IPS-20b (cell line): ENCODE measurements at regions not wholly inside any gene's neighbourhood (a gene's known extent, or its start where the extent isn't known, plus 50 kb on each side); places are given as distances from the start of the nearest gene placed in this dataset.
"Not testable (repeated sequence)": the region's sequence is repeated elsewhere in the genome, so short reads cannot be mapped to it uniquely, and the experiment has no call there.

Source experiments
- H3K27ac ChIP-seq: one replicate; pipeline ENCODE4 v1.5.1; 2013; ENCODE audit warnings: low read length
- H3K27me3 ChIP-seq: 2 replicates; pipeline ENCODE4 v1.6.1; 2013; ENCODE audit warnings: mild to moderate bottlenecking, low read length, inconsistent platforms; ENCODE audit not compliant: insufficient read depth
- H3K36me3 ChIP-seq: 2 replicates; pipeline ENCODE4 v1.6.1; 2013; ENCODE audit warnings: low read depth, mild to moderate bottlenecking, inconsistent platforms, low read length, moderate library complexity; ENCODE audit not compliant: insufficient read depth
- H3K4me1 ChIP-seq: 2 replicates; pipeline ENCODE4 v1.6.1; 2013; ENCODE audit warnings: mild to moderate bottlenecking, control low read depth, inconsistent platforms, low read length, moderate library complexity; ENCODE audit not compliant: insufficient read depth
- H3K4me3 ChIP-seq: 2 replicates; pipeline ENCODE4 v1.5.1; 2013; ENCODE audit warnings: mild to moderate bottlenecking, low read length, inconsistent platforms
- H3K9ac ChIP-seq: 2 replicates; pipeline ENCODE4 v1.6.1; 2013; ENCODE audit warnings: low read depth, mild to moderate bottlenecking, inconsistent platforms, low read length, moderate library complexity
- H3K9me3 ChIP-seq: 2 replicates; pipeline ENCODE4 v1.6.1; 2013; ENCODE audit warnings: mild to moderate bottlenecking, low read depth, low read length, inconsistent platforms; ENCODE audit not compliant: insufficient read depth

GRCh38 chr11:134943544-134943943 is 531.5 kb upstream of the B3GAT1 start:
- Histone ChIP-seq H3K4me1 (peaks cover 11% of the 10 kb centered on the region; the same call in 1 of the 2 replicates), H3K27me3 (no peaks in the 10 kb centered on the region), H3K9me3 (no peaks in the 10 kb centered on the region), H3K9ac (no peak overlapping the region), H3K27ac (no peak overlapping the region), H3K4me3 (no peak overlapping the region), H3K36me3 (no peaks in the 10 kb centered on the region)

- no peak overlapping the region for H3K9ac ChIP-seq
- H3K4me1 ChIP-seq: peaks cover 11% of the 10 kb centered on the region; the same call in 1 of the 2 replicates
- H3K36me3 ChIP-seq: no peaks in the 10 kb centered on the region
- H3K27me3 ChIP-seq: no peaks in the 10 kb centered on the region
- no peak overlapping the region for H3K4me3 ChIP-seq
- H3K27ac ChIP-seq: no peak overlapping the region
- no peaks in the 10 kb centered on the region for H3K9me3 ChIP-seq
Observed at GRCh38 chr11:134942681-134943080, 530.6 kb upstream of the B3GAT1 start.

GRCh38 chr11:134941936-134942600 is 530.0 kb upstream of the B3GAT1 start:
- H3K36me3 ChIP-seq, H3K9ac ChIP-seq, H3K27ac ChIP-seq, H3K4me3 ChIP-seq, H3K9me3 ChIP-seq, H3K27me3 ChIP-seq: not testable (repeated sequence)
- H3K4me1 ChIP-seq: peaks cover 11% of the 10 kb centered on the region; the same call in 1 of the 2 replicates

- Histone ChIP-seq H3K27ac (no peak overlapping the region), H3K36me3 (no peaks in the 10 kb centered on the region), H3K9ac (no peak overlapping the region), H3K27me3 (no peaks in the 10 kb centered on the region), H3K9me3 (no peaks in the 10 kb centered on the region), H3K4me3 (no peak overlapping the region), H3K4me1 (peaks cover 11% of the 10 kb centered on the region; the same call in 1 of the 2 replicates)
Observed at GRCh38 chr11:134941326-134941725, 529.3 kb upstream of the B3GAT1 start.

- Histone ChIP-seq H3K4me1 (peaks cover 11% of the 10 kb centered on the region; the same call in 1 of the 2 replicates), H3K27me3 (no peaks in the 10 kb centered on the region), H3K9me3 (no peaks in the 10 kb centered on the region), H3K4me3 (no peak overlapping the region), H3K36me3 (no peaks in the 10 kb centered on the region), H3K27ac (no peak overlapping the region), H3K9ac (no peak overlapping the region)
Observed at GRCh38 chr11:134940441-134941126, 528.5 kb upstream of the B3GAT1 start.

GRCh38 chr11:134939905-134940304 is 527.9 kb upstream of the B3GAT1 start:
- Histone ChIP-seq H3K27ac (no peak overlapping the region), H3K36me3 (no peaks in the 10 kb centered on the region), H3K27me3 (no peaks in the 10 kb centered on the region), H3K4me1 (peaks cover 11% of the 10 kb centered on the region; the same call in 1 of the 2 replicates), H3K9ac (no peak overlapping the region), H3K9me3 (no peaks in the 10 kb centered on the region), H3K4me3 (no peak overlapping the region)

GRCh38 chr11:134939031-134939430 is 527.0 kb upstream of the B3GAT1 start:
- no peak overlapping the region for H3K27ac ChIP-seq
- H3K9me3 ChIP-seq: no peaks in the 10 kb centered on the region
- no peak overlapping the region for H3K4me3 ChIP-seq
- no peak overlapping the region for H3K9ac ChIP-seq
- H3K27me3 ChIP-seq: no peaks in the 10 kb centered on the region
- no peaks in the 10 kb centered on the region for H3K36me3 ChIP-seq
- H3K4me1 ChIP-seq: peaks cover 11% of the 10 kb centered on the region; the same call in 1 of the 2 replicates

- no peaks in the 10 kb centered on the region for H3K27me3 ChIP-seq
- no peak overlapping the region for H3K27ac ChIP-seq
- no peaks in the 10 kb centered on the region for H3K36me3 ChIP-seq
- no peaks in the 10 kb centered on the region for H3K9me3 ChIP-seq
- no peak overlapping the region for H3K4me3 ChIP-seq
- H3K9ac ChIP-seq: no peak overlapping the region
- H3K4me1 ChIP-seq: peaks cover 11% of the 10 kb centered on the region; the same call in 1 of the 2 replicates
Observed at GRCh38 chr11:134938212-134938611, 526.2 kb upstream of the B3GAT1 start.

GRCh38 chr11:134937193-134937592 is 525.2 kb upstream of the B3GAT1 start:
- H3K27me3 ChIP-seq, H3K27ac ChIP-seq, H3K4me3 ChIP-seq, H3K9ac ChIP-seq, H3K9me3 ChIP-seq, H3K36me3 ChIP-seq: not testable (repeated sequence)
- H3K4me1 ChIP-seq: peaks cover 11% of the 10 kb centered on the region; the same call in 1 of the 2 replicates

- Histone ChIP-seq H3K9me3 (no peaks in the 10 kb centered on the region), H3K27ac (no peak overlapping the region), H3K27me3 (no peaks in the 10 kb centered on the region), H3K4me3 (no peak overlapping the region), H3K4me1 (no peaks in the 10 kb centered on the region), H3K9ac (no peak overlapping the region), H3K36me3 (no peaks in the 10 kb centered on the region)
Observed at GRCh38 chr11:134932761-134933160, 520.7 kb upstream of the B3GAT1 start.

- H3K9me3 ChIP-seq: no peaks in the 10 kb centered on the region
- H3K27me3 ChIP-seq: no peaks in the 10 kb centered on the region
- no peak overlapping the region for H3K9ac ChIP-seq
- H3K4me3 ChIP-seq: no peak overlapping the region
- no peak overlapping the region for H3K27ac ChIP-seq
- H3K36me3 ChIP-seq: no peaks in the 10 kb centered on the region
- H3K4me1 ChIP-seq: no peaks in the 10 kb centered on the region
Observed at GRCh38 chr11:134925432-134925831, 513.4 kb upstream of the B3GAT1 start.

- H3K9me3 ChIP-seq: no peaks in the 10 kb centered on the region
- H3K9ac ChIP-seq: no peak overlapping the region
- no peaks in the 10 kb centered on the region for H3K27me3 ChIP-seq
- H3K36me3 ChIP-seq: no peaks in the 10 kb centered on the region
- no peak overlapping the region for H3K27ac ChIP-seq
- H3K4me3 ChIP-seq: no peak overlapping the region
- no peaks in the 10 kb centered on the region for H3K4me1 ChIP-seq
Observed at GRCh38 chr11:134923441-134923840, 511.4 kb upstream of the B3GAT1 start.
